GM20000 (cell line): ENCODE measurements at regions not wholly inside any gene's neighbourhood (a gene's known extent, or its start where the extent isn't known, plus 50 kb on each side); places are given as distances from the start of the nearest gene placed in this dataset.

Experiments used
- DNase-seq: peaks from one replicate; pipeline ENCODE4 v3.0.0; 2012; ENCODE audit warnings: low spot score
- TF ChIP-seq, protein P1 (sequence below): IDR thresholded peaks from 2 replicates; pipeline ENCODE4 v1.5.1; 2012; ENCODE audit warnings: mild to moderate bottlenecking, control low read depth; ENCODE audit errors: extremely low read depth, missing control alignments

DNA sequence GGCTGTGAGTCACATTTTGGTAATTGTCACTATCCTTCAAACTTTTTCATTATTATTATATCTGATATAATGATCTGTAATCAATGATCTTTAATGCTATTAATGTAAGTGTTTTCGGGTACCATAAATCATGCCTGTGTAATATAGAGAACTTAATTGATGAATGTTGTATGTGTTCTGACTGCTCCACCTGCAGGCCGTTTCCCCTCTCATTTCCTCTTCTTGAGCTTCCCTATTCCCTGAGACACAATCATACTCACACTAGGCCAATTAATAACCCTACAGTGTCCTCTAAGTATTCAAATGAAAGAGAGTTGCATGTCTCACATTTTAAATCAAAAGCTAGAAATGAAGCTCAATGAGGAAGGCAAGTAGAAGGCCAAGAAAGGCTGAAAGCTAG lies 420.9 kb upstream of the SGCD start:
- no peak for DNase-seq
- TF ChIP-seq, protein P1, sequence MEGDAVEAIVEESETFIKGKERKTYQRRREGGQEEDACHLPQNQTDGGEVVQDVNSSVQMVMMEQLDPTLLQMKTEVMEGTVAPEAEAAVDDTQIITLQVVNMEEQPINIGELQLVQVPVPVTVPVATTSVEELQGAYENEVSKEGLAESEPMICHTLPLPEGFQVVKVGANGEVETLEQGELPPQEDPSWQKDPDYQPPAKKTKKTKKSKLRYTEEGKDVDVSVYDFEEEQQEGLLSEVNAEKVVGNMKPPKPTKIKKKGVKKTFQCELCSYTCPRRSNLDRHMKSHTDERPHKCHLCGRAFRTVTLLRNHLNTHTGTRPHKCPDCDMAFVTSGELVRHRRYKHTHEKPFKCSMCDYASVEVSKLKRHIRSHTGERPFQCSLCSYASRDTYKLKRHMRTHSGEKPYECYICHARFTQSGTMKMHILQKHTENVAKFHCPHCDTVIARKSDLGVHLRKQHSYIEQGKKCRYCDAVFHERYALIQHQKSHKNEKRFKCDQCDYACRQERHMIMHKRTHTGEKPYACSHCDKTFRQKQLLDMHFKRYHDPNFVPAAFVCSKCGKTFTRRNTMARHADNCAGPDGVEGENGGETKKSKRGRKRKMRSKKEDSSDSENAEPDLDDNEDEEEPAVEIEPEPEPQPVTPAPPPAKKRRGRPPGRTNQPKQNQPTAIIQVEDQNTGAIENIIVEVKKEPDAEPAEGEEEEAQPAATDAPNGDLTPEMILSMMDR, result peak; percentile 8

DNA sequence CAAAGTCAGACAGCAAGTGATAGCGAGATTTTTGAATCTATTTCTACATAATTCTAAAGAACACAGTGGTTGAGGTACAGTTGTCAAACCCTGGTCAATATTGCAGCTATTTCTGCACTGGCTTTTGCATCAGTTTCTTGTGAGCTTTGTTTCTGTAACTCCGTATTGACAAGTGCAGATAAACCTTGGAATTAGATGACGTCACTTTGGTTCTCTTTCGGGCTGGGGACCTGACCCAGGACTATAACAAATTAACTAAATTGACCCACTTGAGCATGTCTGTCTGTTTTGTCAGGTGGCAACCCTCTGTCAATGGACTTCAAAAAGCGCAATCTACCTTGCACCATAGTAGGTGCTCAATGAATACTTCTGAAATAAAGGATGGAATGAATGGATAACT lies 418.4 kb upstream of the SGCD start:
- TF ChIP-seq, protein P1, result no peak

GRCh38 chr5:155912291-155912690 lies 414.7 kb upstream of the SGCD start:
- TF ChIP-seq, protein P1, result no peak
- no peak for DNase-seq

More for the DNA sequence above, 418.4 kb upstream of the SGCD start:
- DNase-seq, result no peak

DNA sequence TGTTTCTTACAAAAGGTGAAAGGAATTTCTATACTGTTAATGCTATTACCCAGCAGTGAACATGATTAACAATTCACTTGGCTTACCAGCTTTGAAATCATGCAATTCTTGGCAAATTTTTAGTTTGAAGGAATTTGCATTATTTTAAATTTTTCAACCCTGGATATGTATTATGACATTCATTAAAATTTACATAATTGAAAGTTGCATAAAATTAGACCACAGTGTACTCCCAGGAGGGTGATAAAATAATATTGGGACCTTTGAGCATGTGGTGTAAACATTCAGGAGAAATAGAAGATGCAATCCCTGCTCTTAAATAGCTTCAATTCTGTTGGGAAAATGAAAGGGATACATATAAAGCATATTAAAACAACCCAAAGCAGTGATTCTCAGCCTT lies 412.2 kb upstream of the SGCD start:
- no peak for DNase-seq
- TF ChIP-seq, protein P1, result no peak

GRCh38 chr5:155915601-155916000 lies 411.4 kb upstream of the SGCD start:
- no peak for DNase-seq
- TF ChIP-seq, protein P1, result no peak

DNA sequence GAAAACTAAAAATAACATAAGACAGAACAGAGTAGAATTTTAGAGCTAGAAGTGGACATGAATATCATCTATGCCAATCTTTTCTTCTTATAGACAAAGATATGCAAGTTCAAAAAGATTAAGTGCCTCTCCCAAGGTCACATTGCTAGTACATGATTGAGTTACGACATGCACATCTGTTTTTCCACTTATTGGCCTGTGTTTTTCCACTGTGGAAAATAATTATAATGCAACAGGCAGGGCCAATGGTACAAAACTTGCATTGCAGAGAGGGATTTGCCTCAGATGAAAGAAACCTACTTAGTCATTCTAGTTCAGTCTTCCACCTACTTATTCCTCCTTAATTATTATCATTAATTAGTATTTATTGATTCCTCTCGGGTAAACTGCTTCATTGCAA lies 407.8 kb upstream of the SGCD start:
- no peak for DNase-seq

DNA sequence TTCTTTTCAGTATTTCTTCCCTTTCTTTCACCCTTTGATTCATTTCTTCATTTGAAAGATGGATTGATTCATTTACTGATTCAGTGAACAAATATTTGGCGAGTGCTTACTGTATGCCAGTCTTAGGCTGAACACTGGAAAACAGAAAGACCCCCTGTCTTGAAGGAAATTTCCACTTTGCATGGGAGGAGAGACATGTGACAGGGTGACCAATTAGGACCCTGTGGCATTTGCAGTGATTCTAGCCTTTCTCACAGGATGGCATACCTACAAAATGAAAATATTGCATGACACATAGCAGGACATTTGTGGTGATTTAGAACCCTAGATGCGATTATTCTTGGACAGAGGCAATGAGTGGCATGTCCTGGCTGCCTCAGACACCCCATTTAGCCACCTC lies 407.2 kb upstream of the SGCD start:
- TF ChIP-seq, protein P1, result no peak
- DNase-seq, result no peak

More for the DNA sequence above, 407.8 kb upstream of the SGCD start:
- TF ChIP-seq, protein P1, result no peak

DNA sequence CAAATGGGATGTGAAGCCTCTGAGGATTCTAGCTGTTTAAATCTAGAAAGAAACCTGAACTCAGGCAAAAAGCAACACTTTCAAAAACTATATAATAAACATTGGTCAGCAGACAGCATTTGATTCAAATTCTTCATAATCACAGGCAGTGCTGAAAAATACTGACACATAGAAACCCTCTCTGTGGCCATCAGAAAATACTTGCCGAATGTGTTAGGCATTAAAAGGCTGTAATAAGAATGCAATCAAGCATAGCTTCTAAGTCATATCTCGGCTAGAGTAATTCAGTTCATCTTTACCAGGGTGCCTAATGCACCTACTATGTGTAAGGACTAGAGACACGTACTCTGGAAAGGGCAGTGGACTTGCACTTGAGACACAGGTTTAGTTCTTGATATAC lies 405.3 kb upstream of the SGCD start:
- DNase-seq, result no peak
- TF ChIP-seq, protein P1, result no peak
